ENCODE measurements at regions not wholly inside any gene's neighbourhood (a gene's known extent, or its start where the extent isn't known, plus 50 kb on each side); places are given as distances from the start of the nearest gene placed in this dataset.

- no peaks in the 10 kb centered on the region for H3K36me3 Mint-ChIP-seq (ENCODE audit: low read depth, unreplicated experiment)
- H3K27ac Mint-ChIP-seq (ENCODE audit: unreplicated experiment) = no peak overlapping the region
- no peak overlapping the region for H3K4me3 Mint-ChIP-seq (ENCODE audit: unreplicated experiment)
- TF ChIP-seq CTCF (IDR thresholded peaks at IDR 0.05; ENCODE audit: unreplicated experiment) = no peak
- H3K4me1 Mint-ChIP-seq (ENCODE audit: unreplicated experiment) = peaks cover 3% of the 10 kb centered on the region
- DNase-seq (ENCODE audit: low spot score) = no peak
- no peaks in the 10 kb centered on the region for H3K27me3 Mint-ChIP-seq (ENCODE audit: unreplicated experiment)
- H3K9me3 Mint-ChIP-seq (ENCODE audit: unreplicated experiment) = no peaks in the 10 kb centered on the region
Measured at GRCh38 chr18:2059336-2059735, 512.0 kb downstream of the METTL4 start.

GRCh38 chr18:2060086-2060485 lies 511.2 kb downstream of the METTL4 start:
- no peak overlapping the region for H3K4me3 Mint-ChIP-seq (ENCODE audit: unreplicated experiment)

GRCh38 chr18:2070631-2071030 lies 500.7 kb downstream of the METTL4 start:
- TF ChIP-seq CTCF (IDR thresholded peaks at IDR 0.05; ENCODE audit: unreplicated experiment) = no peak
- Mint-ChIP-seq H3K27me3 (ENCODE audit: unreplicated experiment) (no peaks in the 10 kb centered on the region), H3K4me1 (ENCODE audit: unreplicated experiment) (peaks cover 5% of the 10 kb centered on the region), H3K9me3 (ENCODE audit: unreplicated experiment) (no peaks in the 10 kb centered on the region), H3K4me3 (ENCODE audit: unreplicated experiment) (no peak overlapping the region), H3K27ac (ENCODE audit: unreplicated experiment) (no peak overlapping the region), H3K36me3 (ENCODE audit: low read depth, unreplicated experiment) (no peaks in the 10 kb centered on the region)
- no peak for DNase-seq (ENCODE audit: low spot score)

More at GRCh38 chr18:2060086-2060485, 511.2 kb downstream of the METTL4 start:
- DNase-seq (ENCODE audit: low spot score) = no peak
- H3K4me1 Mint-ChIP-seq (ENCODE audit: unreplicated experiment) = peaks cover 3% of the 10 kb centered on the region
- H3K36me3 Mint-ChIP-seq (ENCODE audit: low read depth, unreplicated experiment) = no peaks in the 10 kb centered on the region
- peaks cover under 1% of the 10 kb centered on the region for H3K27me3 Mint-ChIP-seq (ENCODE audit: unreplicated experiment)
- H3K9me3 Mint-ChIP-seq (ENCODE audit: unreplicated experiment) = no peaks in the 10 kb centered on the region
- H3K27ac Mint-ChIP-seq (ENCODE audit: unreplicated experiment) = no peak overlapping the region
- TF ChIP-seq CTCF (IDR thresholded peaks at IDR 0.05; ENCODE audit: unreplicated experiment) = no peak

- DNase-seq (ENCODE audit: low spot score) = no peak
- TF ChIP-seq CTCF (IDR thresholded peaks at IDR 0.05; ENCODE audit: unreplicated experiment) = no peak
- H3K4me1 Mint-ChIP-seq (ENCODE audit: unreplicated experiment) = peaks cover 3% of the 10 kb centered on the region
- H3K4me3 Mint-ChIP-seq (ENCODE audit: unreplicated experiment) = no peak overlapping the region
- H3K9me3 Mint-ChIP-seq (ENCODE audit: unreplicated experiment) = no peaks in the 10 kb centered on the region
- H3K36me3 Mint-ChIP-seq (ENCODE audit: low read depth, unreplicated experiment) = no peaks in the 10 kb centered on the region
- H3K27ac Mint-ChIP-seq (ENCODE audit: unreplicated experiment) = no peak overlapping the region
- H3K27me3 Mint-ChIP-seq (ENCODE audit: unreplicated experiment) = no peaks in the 10 kb centered on the region
Measured at GRCh38 chr18:2075499-2075898, 495.8 kb downstream of the METTL4 start.

GRCh38 chr18:2082676-2083075 lies 488.6 kb downstream of the METTL4 start:
- no peak for TF ChIP-seq CTCF (IDR thresholded peaks at IDR 0.05; ENCODE audit: unreplicated experiment)
- no peak overlapping the region for H3K4me3 Mint-ChIP-seq (ENCODE audit: unreplicated experiment)
- no peak for DNase-seq (ENCODE audit: low spot score)
- peaks cover 4% of the 10 kb centered on the region for H3K4me1 Mint-ChIP-seq (ENCODE audit: unreplicated experiment)
- no peak overlapping the region for H3K27ac Mint-ChIP-seq (ENCODE audit: unreplicated experiment)
- H3K27me3 Mint-ChIP-seq (ENCODE audit: unreplicated experiment) = no peaks in the 10 kb centered on the region
- H3K36me3 Mint-ChIP-seq (ENCODE audit: low read depth, unreplicated experiment) = no peaks in the 10 kb centered on the region
- H3K9me3 Mint-ChIP-seq (ENCODE audit: unreplicated experiment) = no peaks in the 10 kb centered on the region
